HEK293 (cell line): ENCODE measurements at regions not wholly inside any gene's neighbourhood (a gene's known extent, or its start where the extent isn't known, plus 50 kb on each side); places are given as distances from the start of the nearest gene placed in this dataset.

Experiments used
- REPIN1 ChIP-seq: fragments of 450-650 bp; formaldehyde crosslinking; IDR thresholded peaks from 2 replicates; pipeline ENCODE4 v1.5.1; 2017; ENCODE audit warnings: missing biosample characterization, missing genetic modification characterization, low read depth
- ZBTB20 ChIP-seq: fragments of 450-650 bp; formaldehyde crosslinking; IDR thresholded peaks from 2 replicates; pipeline ENCODE4 v1.5.1; 2016; ENCODE audit warnings: missing biosample characterization, missing genetic modification characterization
- ZNF23 ChIP-seq: fragments of 450-650 bp; formaldehyde crosslinking; IDR thresholded peaks from 2 replicates; pipeline ENCODE4 v1.5.1; 2016; ENCODE audit warnings: missing biosample characterization, missing genetic modification characterization, borderline replicate concordance
- ZNF302 ChIP-seq: fragments of 450-650 bp; formaldehyde crosslinking; IDR thresholded peaks from 2 replicates; pipeline ENCODE4 v1.5.1; 2016; ENCODE audit warnings: missing biosample characterization, missing genetic modification characterization, low read depth
- ZNF324 ChIP-seq: fragments of 450-650 bp; formaldehyde crosslinking; IDR thresholded peaks from 2 replicates; pipeline ENCODE4 v1.5.1; 2016; ENCODE audit warnings: missing biosample characterization, missing genetic modification characterization
- TF ChIP-seq, protein P1 (sequence below): fragments of 450-650 bp; formaldehyde crosslinking; IDR thresholded peaks from 2 replicates; pipeline ENCODE4 v1.5.1; 2016; ENCODE audit warnings: missing biosample characterization, missing genetic modification characterization
- TF ChIP-seq, protein P2 (sequence below): fragments of 450-650 bp; formaldehyde crosslinking; IDR thresholded peaks from 2 replicates; pipeline ENCODE4 v1.5.1; 2016; ENCODE audit warnings: missing biosample characterization, missing genetic modification characterization
- TF ChIP-seq, protein P3 (sequence below): fragments of 450-650 bp; formaldehyde crosslinking; IDR thresholded peaks from 2 replicates; pipeline ENCODE4 v1.5.1; 2016; ENCODE audit warnings: missing biosample characterization, missing genetic modification characterization
- TF ChIP-seq, protein P4 (sequence below): fragments of 450-650 bp; formaldehyde crosslinking; IDR thresholded peaks from 2 replicates; pipeline ENCODE4 v1.5.1; 2016; ENCODE audit warnings: missing biosample characterization, missing genetic modification characterization
- TF ChIP-seq, protein P5 (sequence below): fragments of 450-650 bp; formaldehyde crosslinking; IDR thresholded peaks from 2 replicates; pipeline ENCODE4 v1.5.1; 2016; ENCODE audit warnings: missing biosample characterization, missing genetic modification characterization, low read depth

DNA sequence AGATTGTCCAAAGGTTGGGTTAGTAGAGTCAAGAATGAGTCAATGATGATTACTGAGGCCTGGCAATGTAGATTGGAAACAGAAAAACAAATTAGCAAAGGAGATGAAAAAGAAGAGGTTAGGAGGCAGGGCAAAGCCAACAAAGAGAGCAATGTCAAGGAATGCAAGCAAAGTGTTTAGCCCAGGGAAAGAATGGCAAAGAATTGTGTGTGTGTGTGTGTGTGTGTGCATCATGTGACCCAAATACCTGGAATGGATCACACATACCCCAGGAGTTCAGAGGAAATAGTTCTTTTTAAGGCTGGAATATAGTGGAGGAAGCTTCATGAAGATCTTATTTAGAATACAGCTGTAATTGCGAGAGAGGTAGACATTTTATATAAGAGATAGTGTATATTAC lies 831.7 kb upstream of the ARPP21 start:
- no peak for TF ChIP-seq REPIN1 (tag by site-specific recombination)
- TF ChIP-seq, protein P1, sequence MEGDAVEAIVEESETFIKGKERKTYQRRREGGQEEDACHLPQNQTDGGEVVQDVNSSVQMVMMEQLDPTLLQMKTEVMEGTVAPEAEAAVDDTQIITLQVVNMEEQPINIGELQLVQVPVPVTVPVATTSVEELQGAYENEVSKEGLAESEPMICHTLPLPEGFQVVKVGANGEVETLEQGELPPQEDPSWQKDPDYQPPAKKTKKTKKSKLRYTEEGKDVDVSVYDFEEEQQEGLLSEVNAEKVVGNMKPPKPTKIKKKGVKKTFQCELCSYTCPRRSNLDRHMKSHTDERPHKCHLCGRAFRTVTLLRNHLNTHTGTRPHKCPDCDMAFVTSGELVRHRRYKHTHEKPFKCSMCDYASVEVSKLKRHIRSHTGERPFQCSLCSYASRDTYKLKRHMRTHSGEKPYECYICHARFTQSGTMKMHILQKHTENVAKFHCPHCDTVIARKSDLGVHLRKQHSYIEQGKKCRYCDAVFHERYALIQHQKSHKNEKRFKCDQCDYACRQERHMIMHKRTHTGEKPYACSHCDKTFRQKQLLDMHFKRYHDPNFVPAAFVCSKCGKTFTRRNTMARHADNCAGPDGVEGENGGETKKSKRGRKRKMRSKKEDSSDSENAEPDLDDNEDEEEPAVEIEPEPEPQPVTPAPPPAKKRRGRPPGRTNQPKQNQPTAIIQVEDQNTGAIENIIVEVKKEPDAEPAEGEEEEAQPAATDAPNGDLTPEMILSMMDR = no peak
- TF ChIP-seq ZNF324 (tag by site-specific recombination) = no peak
- TF ChIP-seq, protein P2, sequence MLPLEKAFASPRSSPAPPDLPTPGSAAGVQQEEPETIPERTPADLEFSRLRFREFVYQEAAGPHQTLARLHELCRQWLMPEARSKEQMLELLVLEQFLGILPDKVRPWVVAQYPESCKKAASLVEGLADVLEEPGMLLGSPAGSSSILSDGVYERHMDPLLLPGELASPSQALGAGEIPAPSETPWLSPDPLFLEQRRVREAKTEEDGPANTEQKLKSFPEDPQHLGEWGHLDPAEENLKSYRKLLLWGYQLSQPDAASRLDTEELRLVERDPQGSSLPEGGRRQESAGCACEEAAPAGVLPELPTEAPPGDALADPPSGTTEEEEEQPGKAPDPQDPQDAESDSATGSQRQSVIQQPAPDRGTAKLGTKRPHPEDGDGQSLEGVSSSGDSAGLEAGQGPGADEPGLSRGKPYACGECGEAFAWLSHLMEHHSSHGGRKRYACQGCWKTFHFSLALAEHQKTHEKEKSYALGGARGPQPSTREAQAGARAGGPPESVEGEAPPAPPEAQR = no peak
- TF ChIP-seq, protein P3, sequence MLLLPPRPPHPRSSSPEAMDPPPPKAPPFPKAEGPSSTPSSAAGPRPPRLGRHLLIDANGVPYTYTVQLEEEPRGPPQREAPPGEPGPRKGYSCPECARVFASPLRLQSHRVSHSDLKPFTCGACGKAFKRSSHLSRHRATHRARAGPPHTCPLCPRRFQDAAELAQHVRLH (tag by site-specific recombination) = no peak
- TF ChIP-seq, protein P4, sequence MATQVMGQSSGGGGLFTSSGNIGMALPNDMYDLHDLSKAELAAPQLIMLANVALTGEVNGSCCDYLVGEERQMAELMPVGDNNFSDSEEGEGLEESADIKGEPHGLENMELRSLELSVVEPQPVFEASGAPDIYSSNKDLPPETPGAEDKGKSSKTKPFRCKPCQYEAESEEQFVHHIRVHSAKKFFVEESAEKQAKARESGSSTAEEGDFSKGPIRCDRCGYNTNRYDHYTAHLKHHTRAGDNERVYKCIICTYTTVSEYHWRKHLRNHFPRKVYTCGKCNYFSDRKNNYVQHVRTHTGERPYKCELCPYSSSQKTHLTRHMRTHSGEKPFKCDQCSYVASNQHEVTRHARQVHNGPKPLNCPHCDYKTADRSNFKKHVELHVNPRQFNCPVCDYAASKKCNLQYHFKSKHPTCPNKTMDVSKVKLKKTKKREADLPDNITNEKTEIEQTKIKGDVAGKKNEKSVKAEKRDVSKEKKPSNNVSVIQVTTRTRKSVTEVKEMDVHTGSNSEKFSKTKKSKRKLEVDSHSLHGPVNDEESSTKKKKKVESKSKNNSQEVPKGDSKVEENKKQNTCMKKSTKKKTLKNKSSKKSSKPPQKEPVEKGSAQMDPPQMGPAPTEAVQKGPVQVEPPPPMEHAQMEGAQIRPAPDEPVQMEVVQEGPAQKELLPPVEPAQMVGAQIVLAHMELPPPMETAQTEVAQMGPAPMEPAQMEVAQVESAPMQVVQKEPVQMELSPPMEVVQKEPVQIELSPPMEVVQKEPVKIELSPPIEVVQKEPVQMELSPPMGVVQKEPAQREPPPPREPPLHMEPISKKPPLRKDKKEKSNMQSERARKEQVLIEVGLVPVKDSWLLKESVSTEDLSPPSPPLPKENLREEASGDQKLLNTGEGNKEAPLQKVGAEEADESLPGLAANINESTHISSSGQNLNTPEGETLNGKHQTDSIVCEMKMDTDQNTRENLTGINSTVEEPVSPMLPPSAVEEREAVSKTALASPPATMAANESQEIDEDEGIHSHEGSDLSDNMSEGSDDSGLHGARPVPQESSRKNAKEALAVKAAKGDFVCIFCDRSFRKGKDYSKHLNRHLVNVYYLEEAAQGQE = no peak
- no peak for TF ChIP-seq ZNF23 (tag by site-specific recombination)
- no peak for TF ChIP-seq ZBTB20 (tag by site-specific recombination)
- TF ChIP-seq, protein P5, sequence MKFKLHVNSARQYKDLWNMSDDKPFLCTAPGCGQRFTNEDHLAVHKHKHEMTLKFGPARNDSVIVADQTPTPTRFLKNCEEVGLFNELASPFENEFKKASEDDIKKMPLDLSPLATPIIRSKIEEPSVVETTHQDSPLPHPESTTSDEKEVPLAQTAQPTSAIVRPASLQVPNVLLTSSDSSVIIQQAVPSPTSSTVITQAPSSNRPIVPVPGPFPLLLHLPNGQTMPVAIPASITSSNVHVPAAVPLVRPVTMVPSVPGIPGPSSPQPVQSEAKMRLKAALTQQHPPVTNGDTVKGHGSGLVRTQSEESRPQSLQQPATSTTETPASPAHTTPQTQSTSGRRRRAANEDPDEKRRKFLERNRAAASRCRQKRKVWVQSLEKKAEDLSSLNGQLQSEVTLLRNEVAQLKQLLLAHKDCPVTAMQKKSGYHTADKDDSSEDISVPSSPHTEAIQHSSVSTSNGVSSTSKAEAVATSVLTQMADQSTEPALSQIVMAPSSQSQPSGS (tag by site-specific recombination) = no peak
- TF ChIP-seq ZNF302 (tag by site-specific recombination) = no peak
